ENCODE measurements at regions not wholly inside any gene's neighbourhood (a gene's known extent, or its start where the extent isn't known, plus 50 kb on each side); places are given as distances from the start of the nearest gene placed in this dataset.

DNA sequence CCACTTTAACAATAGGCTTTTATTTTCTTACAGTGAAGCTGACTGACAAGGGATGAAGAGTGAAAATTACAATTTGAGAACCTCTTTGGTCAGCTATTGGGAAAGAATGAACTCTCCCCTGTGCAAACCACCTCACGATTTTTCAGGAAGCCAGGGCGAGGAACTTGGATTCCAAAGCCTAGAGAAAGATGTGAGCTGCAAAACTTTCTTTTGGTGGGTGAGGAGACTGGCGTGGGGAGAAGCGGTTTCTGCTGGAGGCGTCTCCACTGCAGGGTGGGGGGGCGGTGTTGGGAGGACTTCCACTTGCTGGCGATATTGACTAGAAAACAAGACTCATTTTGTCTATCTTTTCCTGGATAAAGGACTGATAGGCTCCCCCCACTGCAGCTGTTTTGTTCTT, 59.3 kb upstream of the VRK1 start:
- TF ChIP-seq, protein P1, sequence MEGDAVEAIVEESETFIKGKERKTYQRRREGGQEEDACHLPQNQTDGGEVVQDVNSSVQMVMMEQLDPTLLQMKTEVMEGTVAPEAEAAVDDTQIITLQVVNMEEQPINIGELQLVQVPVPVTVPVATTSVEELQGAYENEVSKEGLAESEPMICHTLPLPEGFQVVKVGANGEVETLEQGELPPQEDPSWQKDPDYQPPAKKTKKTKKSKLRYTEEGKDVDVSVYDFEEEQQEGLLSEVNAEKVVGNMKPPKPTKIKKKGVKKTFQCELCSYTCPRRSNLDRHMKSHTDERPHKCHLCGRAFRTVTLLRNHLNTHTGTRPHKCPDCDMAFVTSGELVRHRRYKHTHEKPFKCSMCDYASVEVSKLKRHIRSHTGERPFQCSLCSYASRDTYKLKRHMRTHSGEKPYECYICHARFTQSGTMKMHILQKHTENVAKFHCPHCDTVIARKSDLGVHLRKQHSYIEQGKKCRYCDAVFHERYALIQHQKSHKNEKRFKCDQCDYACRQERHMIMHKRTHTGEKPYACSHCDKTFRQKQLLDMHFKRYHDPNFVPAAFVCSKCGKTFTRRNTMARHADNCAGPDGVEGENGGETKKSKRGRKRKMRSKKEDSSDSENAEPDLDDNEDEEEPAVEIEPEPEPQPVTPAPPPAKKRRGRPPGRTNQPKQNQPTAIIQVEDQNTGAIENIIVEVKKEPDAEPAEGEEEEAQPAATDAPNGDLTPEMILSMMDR (IDR thresholded peaks at IDR 0.05; ENCODE audit: low read depth, low read length, poor library complexity, severe bottlenecking): no peak
- no peak for TF ChIP-seq EZH2phosphoT487 (IDR thresholded peaks at IDR 0.05; ENCODE audit: borderline replicate concordance, low read length)
